ENCODE measurements at regions not wholly inside any gene's neighbourhood (a gene's known extent, or its start where the extent isn't known, plus 50 kb on each side); places are given as distances from the start of the nearest gene placed in this dataset.

- H3K4me1 Mint-ChIP-seq (ENCODE audit: low read depth), result no peaks in the 10 kb centered on the region
- H3K4me3 Mint-ChIP-seq, result no peak overlapping the region
- no peak for TF ChIP-seq CTCF (IDR thresholded peaks at IDR 0.05)
- H3K9me3 Mint-ChIP-seq, result peaks cover 59% of the 10 kb centered on the region
- no peaks in the 10 kb centered on the region for H3K36me3 Mint-ChIP-seq (ENCODE audit: low read depth)
- no peak overlapping the region for H3K27ac Mint-ChIP-seq
- no peak for DNase-seq
- H3K27me3 Mint-ChIP-seq (ENCODE audit: insufficient read depth), result peaks cover 5% of the 10 kb centered on the region; the same call in 1 of the 2 replicates
Measured at GRCh38 chr11:115080923-115081680, 402.8 kb downstream of the NXPE2 start.

- TF ChIP-seq CTCF (IDR thresholded peaks at IDR 0.05), result no peak
- H3K9me3 Mint-ChIP-seq, result peaks cover 54% of the 10 kb centered on the region
- no peak overlapping the region for H3K4me3 Mint-ChIP-seq
- H3K27me3 Mint-ChIP-seq (ENCODE audit: insufficient read depth), result peaks cover 5% of the 10 kb centered on the region; the same call in 1 of the 2 replicates
- no peaks in the 10 kb centered on the region for H3K36me3 Mint-ChIP-seq (ENCODE audit: low read depth)
- no peaks in the 10 kb centered on the region for H3K4me1 Mint-ChIP-seq (ENCODE audit: low read depth)
- no peak overlapping the region for H3K27ac Mint-ChIP-seq
- DNase-seq, result no peak
Measured at GRCh38 chr11:115081972-115082371, 403.6 kb downstream of the NXPE2 start.

GRCh38 chr11:115083144-115083806 lies 404.9 kb downstream of the NXPE2 start:
- no peak for DNase-seq
- Mint-ChIP-seq H3K27ac (no peak overlapping the region), H3K9me3 (peaks cover 42% of the 10 kb centered on the region), H3K27me3 (ENCODE audit: insufficient read depth) (peaks cover 3% of the 10 kb centered on the region; the same call in 1 of the 2 replicates), H3K4me3 (no peak overlapping the region), H3K4me1 (ENCODE audit: low read depth) (no peaks in the 10 kb centered on the region), H3K36me3 (ENCODE audit: low read depth) (no peaks in the 10 kb centered on the region)
- no peak for TF ChIP-seq CTCF (IDR thresholded peaks at IDR 0.05)

GRCh38 chr11:115084231-115084630 lies 405.9 kb downstream of the NXPE2 start:
- Mint-ChIP-seq H3K36me3 (ENCODE audit: low read depth) (no peaks in the 10 kb centered on the region), H3K27ac (no peak overlapping the region), H3K4me1 (ENCODE audit: low read depth) (no peaks in the 10 kb centered on the region), H3K27me3 (ENCODE audit: insufficient read depth) (peaks cover 3% of the 10 kb centered on the region; the same call in 1 of the 2 replicates), H3K4me3 (no peak overlapping the region), H3K9me3 (peaks cover 36% of the 10 kb centered on the region)
- TF ChIP-seq CTCF (IDR thresholded peaks at IDR 0.05), result no peak
- no peak for DNase-seq

- peaks cover 3% of the 10 kb centered on the region; the same call in 1 of the 2 replicates for H3K36me3 Mint-ChIP-seq (ENCODE audit: low read depth)
- H3K4me3 Mint-ChIP-seq, result no peak overlapping the region
- H3K27me3 Mint-ChIP-seq (ENCODE audit: insufficient read depth), result peaks cover 3% of the 10 kb centered on the region; the same call in 1 of the 2 replicates
- no peak overlapping the region for H3K27ac Mint-ChIP-seq
- no peak for DNase-seq
- H3K4me1 Mint-ChIP-seq (ENCODE audit: low read depth), result no peaks in the 10 kb centered on the region
- TF ChIP-seq CTCF (IDR thresholded peaks at IDR 0.05), result no peak
- H3K9me3 Mint-ChIP-seq, result peaks cover 32% of the 10 kb centered on the region
Measured at GRCh38 chr11:115085461-115086210, 407.3 kb downstream of the NXPE2 start.

All from HFFc6 (cell line).